AG09309 (cell line): ENCODE measurements at regions not wholly inside any gene's neighbourhood (a gene's known extent, or its start where the extent isn't known, plus 50 kb on each side); places are given as distances from the start of the nearest gene placed in this dataset.

Source experiments
- DNase-seq: peaks from one replicate; pipeline ENCODE4 v3.0.0-alpha.2; 2010; ENCODE audit warnings: low read depth
- H3K4me3 ChIP-seq: 2 replicates; pipeline ENCODE4 v1.5.1; 2011; ENCODE audit warnings: mild to moderate bottlenecking, low read depth, low read length, moderate library complexity; ENCODE audit not compliant: control insufficient read depth
- CTCF ChIP-seq: IDR thresholded peaks from 2 replicates; pipeline ENCODE4 v1.5.1; 2011; ENCODE audit warnings: mild to moderate bottlenecking, low read depth, low read length, inconsistent platforms; ENCODE audit not compliant: insufficient read depth, control insufficient read depth; ENCODE audit errors: missing control alignments

- peak; percentile 78 for DNase-seq
These were observed 155.0 kb upstream of the TSLP start for GRCh38 chr5:110916381-110917049.

DNA sequence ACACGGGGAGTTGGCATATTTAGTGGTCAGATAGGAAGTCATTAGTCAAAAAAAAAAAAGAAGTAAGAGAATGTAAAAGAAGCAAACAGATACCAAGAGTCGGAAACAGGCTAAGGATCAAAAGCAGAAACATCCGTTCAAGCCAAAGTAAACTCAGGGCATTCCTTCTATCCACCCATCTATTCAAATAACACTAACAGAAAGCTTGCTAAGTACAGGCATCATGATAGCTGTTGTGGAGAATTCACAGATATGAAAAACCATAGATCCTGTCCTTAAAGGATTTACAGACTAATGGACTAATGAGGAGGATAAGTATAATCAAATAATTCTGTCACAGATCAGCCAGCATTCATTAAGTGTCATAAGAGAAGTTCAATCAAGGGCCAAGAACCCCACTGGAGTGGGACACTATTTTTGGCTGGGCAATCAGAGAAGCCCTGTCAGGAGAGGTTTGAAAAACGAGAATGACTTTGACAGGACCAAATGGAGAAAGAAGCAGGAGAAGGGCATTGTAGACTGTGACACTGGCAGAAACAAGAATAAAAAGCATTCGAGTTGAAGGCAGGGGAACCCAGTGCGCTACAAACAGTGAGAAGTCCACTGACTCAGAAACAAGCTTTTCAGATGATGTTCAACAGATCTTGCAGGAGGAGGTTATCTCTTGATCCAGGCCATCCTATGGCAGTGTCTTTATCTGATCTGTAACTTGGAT is 154.2 kb upstream of the TSLP start:
- TF ChIP-seq CTCF: no peak
- H3K4me3 ChIP-seq: no peak overlapping the region
- DNase-seq: no peak

More at GRCh38 chr5:110916381-110917049, 155.0 kb upstream of the TSLP start:
- no peak overlapping the region for H3K4me3 ChIP-seq
- TF ChIP-seq CTCF: no peak

GRCh38 chr5:110918683-110919082 is 152.8 kb upstream of the TSLP start:
- no peak for TF ChIP-seq CTCF
- no peak overlapping the region for H3K4me3 ChIP-seq
- no peak for DNase-seq

- no peak for DNase-seq
- H3K4me3 ChIP-seq: no peak overlapping the region
- no peak for TF ChIP-seq CTCF
These were observed 147.5 kb upstream of the TSLP start for GRCh38 chr5:110923971-110924370.

DNA sequence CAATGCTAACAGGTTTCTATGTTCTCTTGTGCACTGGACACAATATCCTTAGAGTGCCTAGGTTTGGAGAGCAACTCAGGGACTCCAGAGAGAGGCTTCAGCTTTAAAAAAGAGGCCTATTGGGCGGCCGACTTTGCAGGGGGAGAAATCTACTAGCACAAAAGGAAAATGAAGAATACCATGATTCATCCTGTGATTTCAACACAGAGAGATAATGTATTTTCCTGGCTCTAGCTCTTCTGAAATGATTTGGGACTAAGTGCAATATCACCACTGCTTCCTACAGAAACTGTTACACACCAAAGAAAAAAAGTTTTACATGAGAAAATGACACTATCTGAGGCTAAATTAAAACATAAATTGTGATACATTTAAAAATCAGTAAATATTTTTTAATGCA is 146.1 kb upstream of the TSLP start:
- DNase-seq: peak; percentile 17
- TF ChIP-seq CTCF: no peak
- H3K4me3 ChIP-seq: no peak overlapping the region

DNA sequence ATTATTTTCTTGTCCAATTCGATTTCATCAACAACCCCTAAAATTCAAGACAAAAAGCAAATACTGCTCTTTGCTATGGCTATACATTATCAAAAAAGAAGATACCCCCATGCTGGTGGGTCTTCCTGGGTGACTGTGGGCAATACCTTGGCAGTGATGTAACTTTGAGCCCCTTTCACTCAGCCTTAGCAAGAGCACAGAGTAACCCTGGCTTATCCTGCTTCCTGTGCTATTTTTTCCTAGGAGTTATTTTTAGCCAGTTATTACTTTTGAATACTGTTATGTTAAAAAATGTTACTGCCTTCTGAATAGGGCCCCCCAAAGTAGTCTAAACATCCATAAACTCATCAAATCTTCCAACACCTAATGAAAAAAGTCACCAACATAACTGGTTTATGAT is 145.6 kb upstream of the TSLP start:
- no peak overlapping the region for H3K4me3 ChIP-seq
- TF ChIP-seq CTCF: no peak
- no peak for DNase-seq
